ENCODE measurements at regions not wholly inside any gene's neighbourhood (a gene's known extent, or its start where the extent isn't known, plus 50 kb on each side); places are given as distances from the start of the nearest gene placed in this dataset.
A peak's percentile ranks its signal among the peaks of the same experiment; 100 is the strongest.
"Not testable (repeated sequence)": the region's sequence is repeated elsewhere in the genome, so short reads cannot be mapped to it uniquely, and the experiment has no call there.

DNA sequence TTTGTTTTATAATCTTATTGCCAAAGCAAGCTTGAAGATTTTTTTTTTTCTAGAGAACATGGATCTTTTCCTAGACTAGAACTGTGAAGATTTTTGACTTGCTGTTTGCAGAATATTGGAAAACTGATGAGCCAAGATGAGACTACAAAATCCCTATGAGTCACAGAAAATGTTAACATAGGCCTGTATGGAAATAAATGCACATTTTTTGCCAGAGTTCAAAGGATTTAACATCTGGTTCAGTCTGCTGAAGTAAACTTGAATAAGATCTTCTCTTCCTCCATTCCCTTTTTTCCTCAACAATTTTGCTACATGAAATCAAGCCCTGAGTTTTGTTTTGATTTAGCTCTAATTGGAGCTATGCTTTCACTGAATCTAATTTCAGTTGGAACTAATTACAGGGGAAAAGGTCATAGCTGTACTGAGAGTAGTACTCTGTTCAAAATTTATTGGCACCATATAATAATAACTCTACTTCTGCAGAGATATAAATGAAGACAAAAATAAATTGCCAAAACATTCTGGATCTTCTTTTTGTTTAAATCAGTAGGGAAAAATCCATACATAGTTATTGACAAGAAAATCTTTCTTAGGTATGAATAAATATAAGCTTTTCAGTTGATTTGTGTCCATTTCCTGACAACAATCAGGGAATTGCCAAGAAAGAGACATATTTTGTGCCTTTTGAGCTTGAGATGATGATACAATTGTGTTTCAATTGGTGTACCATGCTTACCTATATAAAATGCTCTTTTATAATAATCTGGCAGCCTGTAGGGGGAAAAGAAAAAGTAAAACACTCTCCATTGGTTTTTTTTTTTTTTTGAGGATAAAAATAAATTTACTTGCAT lies 387.5 kb upstream of the GOT2 start:
- no peak for DNase-seq

- no peak for DNase-seq
Observed at GRCh38 chr16:59116744-59117143, 382.6 kb upstream of the GOT2 start.

DNA sequence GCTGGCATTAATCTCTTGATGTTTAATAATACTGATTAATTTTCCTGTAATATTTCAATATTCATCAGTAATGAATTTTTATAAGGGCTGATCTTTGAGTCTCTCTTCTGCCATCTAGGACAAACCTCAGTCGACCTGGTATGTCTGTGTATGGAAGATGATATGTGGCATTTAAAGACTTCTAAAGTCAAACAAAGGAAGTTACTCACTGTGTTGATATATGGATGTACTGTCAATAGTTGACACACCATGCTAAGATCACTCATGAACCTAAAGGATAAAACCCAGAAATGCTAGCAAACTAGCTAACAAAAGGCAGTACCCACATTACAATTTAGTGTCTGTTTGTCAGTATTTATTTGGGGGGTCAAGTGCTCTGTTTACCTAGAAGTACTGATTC lies 380.7 kb upstream of the GOT2 start:
- DNase-seq: no peak

GRCh38 chr16:59113004-59113670 lies 379.0 kb upstream of the GOT2 start:
- DNase-seq: no peak

DNA sequence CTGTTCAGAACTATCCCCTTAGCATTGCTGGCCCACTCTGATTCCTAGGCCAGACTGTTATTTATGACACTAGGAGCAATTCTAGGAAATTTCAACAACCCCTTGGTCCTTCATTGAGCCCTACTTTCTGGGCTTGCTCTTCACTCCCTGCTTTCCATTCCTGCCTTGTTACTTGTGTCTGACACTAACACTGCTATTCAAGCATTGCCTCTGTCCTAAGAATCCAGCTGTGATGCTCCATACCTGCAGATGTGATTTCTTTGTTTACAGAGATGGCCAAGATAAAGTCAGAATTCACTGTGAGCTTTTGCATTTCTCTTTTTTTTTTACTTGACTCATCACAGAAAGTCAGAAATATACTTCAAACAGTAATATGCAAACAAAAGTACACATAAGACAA lies 377.2 kb upstream of the GOT2 start:
- no peak for DNase-seq

- no peak for DNase-seq
Observed at GRCh38 chr16:59108374-59108773, 374.3 kb upstream of the GOT2 start.

- DNase-seq: not testable (repeated sequence)
Observed at GRCh38 chr16:59096682-59097081, 362.6 kb upstream of the GOT2 start.

DNA sequence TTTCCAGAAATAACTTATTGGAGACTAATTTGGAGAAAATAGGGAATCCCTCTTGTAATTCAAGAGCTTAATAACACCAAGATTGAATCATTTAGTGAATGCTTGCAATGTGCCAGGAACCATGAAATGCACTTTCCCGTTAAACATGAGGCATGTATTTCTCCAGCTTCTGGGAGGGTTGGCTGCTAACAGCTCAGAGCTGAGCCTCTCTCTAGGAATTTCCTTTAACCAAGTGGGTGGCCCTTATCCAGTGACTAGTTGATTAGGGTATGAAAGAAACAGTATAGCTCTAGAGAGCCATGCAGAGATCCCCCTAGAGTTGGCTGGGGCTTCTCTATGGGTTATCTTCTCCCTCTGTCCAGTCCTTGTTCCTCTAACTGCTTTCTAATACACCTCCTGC lies 356.4 kb upstream of the GOT2 start:
- no peak for DNase-seq

DNA sequence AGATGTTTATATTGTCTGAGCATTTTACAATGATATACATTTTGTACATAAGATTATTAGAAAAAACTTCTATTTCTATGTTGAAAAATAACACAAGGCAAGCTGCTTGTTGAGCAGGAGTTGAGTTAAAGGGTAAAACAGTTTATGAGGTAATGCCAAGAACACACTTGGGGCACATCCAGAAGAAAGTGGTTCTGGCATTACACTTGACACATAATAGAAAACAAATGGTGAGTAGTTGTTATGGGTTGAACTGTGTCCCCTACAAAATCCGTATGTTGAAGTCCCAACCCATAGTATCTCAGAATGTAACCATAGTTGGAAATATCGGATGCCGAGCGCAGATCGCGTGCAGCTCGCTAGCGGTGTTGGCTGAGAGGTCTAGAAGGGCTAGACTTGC lies 354.3 kb upstream of the GOT2 start:
- no peak for DNase-seq

GRCh38 chr16:59087641-59088040 lies 353.5 kb upstream of the GOT2 start:
- DNase-seq: no peak

- DNase-seq: no peak
Observed at GRCh38 chr16:59067205-59067604, 333.1 kb upstream of the GOT2 start.

DNA sequence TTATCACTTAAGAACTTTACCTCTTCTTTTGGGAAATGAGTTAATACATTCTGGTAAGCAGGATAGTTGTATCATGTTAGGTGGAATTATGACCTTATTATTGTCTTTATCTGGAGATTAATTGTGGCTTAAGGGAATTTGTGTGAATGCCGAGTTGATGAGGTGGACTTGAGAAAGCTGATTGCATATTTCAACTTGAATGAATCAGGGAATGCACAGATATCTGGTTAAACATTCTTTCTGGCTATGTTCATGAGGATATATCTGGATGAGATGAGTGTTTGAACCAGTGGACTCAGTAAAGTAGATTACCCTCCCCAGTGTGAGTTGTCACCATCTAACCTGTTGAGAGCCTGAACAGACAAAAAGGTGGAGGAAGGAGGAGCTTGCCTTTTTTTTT lies 326.1 kb upstream of the GOT2 start:
- DNase-seq: no peak

- DNase-seq: no peak
Observed at GRCh38 chr16:59058250-59058649, 324.1 kb upstream of the GOT2 start.

DNA sequence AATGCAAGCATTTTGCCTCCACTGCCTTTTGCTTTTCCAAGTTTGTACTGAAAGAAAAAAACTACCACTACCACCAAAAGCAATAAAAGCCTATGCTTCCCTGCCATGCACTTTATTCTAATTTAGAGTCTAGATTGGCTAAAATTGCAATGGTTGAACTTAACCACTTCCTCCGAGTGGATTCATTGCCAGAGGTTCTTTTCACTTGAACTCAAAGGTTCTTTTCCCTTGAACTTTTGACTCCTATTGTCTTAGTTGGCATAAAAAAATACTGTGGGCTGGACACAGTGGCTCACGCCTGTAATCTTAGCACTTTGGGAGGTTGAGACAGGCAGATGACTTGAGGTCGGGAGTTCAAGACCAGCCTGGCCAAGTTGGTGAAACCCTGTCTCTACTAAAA lies 319.8 kb upstream of the GOT2 start:
- no peak for DNase-seq

DNA sequence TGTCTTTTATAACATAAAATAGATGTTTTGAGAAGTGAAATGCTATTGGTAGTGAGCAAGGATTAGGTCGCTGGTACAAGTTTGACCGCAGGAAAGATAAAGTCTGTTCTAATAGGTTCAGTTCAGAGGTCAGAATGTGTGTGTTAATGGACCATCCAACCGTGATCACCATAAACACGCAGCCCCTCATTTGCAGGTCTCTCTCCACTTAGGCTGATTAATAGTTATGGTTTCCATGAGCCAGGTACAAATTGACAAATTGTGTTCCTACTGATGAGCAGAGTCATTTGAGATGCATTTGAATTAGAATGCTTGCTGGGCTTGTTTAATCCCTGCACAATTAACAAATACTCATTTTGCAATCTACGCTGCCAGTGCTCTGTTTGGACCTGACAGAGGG lies 318.1 kb upstream of the GOT2 start:
- DNase-seq: no peak

- DNase-seq: no peak
Observed at GRCh38 chr16:59048876-59049275, 314.8 kb upstream of the GOT2 start.

- DNase-seq: peak in 1 of 2 experiments; percentile 14
Observed at GRCh38 chr16:59047114-59047513, 313.0 kb upstream of the GOT2 start.

GRCh38 chr16:59046335-59046734 lies 312.2 kb upstream of the GOT2 start:
- DNase-seq: no peak

GRCh38 chr16:59045501-59045900 lies 311.4 kb upstream of the GOT2 start:
- DNase-seq: no peak

GRCh38 chr16:59044616-59045015 lies 310.5 kb upstream of the GOT2 start:
- DNase-seq: no peak

DNA sequence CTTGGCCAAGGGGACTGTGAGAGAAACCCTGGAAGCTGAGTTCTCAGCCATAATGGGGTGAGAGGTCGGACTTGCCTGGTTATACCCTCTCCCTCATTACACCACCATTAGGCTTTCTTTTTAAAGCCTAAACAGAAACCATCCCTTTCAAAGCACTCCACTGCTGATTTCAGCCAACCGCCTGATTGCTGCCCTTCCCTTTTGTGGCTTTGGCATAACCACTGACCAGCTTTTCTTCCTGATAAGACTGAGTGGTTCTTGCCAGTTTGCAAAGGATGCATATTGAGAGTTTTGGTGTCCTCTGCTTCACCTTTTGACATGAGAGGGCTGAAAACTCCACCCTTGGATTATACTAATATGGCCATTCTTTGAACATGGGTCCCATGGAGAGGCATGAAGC lies 308.2 kb upstream of the GOT2 start:
- no peak for DNase-seq

DNA sequence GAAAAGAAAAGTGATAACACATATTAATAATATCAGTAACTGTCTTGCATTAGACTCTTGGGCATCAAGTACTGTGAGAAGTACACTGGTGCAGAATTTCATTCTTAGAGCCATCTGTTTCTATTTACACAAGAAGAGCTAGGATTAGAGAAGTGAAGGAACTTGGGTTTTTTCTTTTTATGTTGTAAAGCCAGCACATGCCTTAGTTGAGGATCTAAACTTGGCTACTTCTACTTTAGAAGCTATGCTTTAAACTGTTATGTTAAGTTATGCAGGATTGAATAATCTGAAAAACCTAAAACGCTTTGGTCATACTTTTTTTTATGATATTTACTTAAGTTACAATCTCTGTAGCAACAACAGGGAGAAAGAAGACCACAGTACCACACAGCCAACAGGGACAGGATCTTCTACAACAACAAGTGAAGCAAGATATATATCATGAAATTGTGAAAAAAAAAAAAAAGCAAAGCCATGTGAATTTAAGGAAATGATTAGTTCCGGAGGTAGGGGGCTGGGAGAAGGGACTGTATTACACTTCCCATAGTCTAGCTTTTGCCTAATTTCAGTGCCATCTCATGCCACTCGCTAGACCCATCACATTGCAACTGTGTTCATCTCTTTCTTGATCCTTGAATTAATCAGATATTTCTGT lies 305.1 kb upstream of the GOT2 start:
- peak; percentile 15 to 52 for DNase-seq

DNA sequence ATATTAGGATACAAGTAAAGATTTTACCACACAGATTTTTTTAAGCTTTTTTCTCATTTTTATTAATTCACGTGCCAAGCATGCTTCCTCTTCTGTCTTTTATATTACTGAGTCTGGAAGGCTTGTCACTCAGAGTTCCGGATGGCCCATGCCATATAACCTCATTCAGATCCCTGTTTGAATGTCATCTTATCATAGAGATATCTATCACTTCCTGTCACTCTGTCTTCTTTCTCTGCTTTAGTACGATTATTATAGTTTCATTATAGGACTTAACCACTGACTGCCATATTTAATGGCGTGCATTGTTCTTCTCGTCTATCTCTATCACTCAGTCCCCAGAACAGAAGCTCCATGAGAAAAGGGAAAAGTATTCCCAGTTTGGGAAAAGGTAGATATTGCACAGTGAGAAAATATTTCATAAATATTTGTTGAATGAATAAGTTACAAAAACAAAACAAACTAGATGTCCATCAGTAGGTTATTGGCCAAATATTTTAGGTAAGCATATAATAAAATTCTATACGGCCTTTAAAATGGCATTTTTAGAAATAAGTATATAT lies 296.9 kb upstream of the GOT2 start:
- DNase-seq: no peak

DNA sequence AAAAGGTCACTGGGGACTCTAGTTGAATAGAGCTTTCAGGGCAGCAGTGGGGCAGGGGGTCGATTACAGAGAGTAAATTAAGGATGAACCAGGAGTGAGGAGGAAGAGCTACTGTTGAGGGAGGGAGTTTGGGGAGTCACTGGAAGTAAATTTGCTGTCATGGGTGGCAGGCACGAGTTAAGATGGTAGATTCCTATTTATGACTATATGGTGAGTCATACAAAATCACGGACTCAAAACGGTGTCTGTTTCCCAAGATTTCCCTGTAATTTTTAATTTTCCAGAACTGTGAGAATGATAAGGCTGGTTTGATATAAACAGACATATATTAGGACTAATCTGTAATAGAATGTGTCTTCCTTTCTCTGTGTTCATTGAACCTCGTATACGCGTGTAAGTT lies 287.6 kb upstream of the GOT2 start:
- no peak for DNase-seq
